ENCODE measurements at regions not wholly inside any gene's neighbourhood (a gene's known extent, or its start where the extent isn't known, plus 50 kb on each side); places are given as distances from the start of the nearest gene placed in this dataset.

GRCh38 chrX:20378233-20378920 lies 111.7 kb upstream of the RPS6KA3 start:
- DNase-seq (ENCODE audit: low read depth in 1 of 2, low spot score in 1 of 2): no peak
- in situ Hi-C loops (cut with HindIII; ENCODE audit: low pct_unique_long_range_greater_than_20kb, low sequenced_read_pairs): no loop called here
- TF ChIP-seq JUND (IDR thresholded peaks at IDR 0.05; ENCODE audit: low read depth): no peak

- in situ Hi-C loops (cut with HindIII; ENCODE audit: low pct_unique_long_range_greater_than_20kb, low sequenced_read_pairs): no loop called here
- DNase-seq (ENCODE audit: low read depth in 1 of 2, low spot score in 1 of 2): peak in 1 of 2 experiments; percentile 41
- TF ChIP-seq JUND (IDR thresholded peaks at IDR 0.05; ENCODE audit: low read depth): no peak
These were observed 108.3 kb upstream of the RPS6KA3 start for GRCh38 chrX:20374900-20375438.

GRCh38 chrX:20374450-20374849 lies 107.7 kb upstream of the RPS6KA3 start:
- in situ Hi-C loops (cut with HindIII; ENCODE audit: low pct_unique_long_range_greater_than_20kb, low sequenced_read_pairs): no loop called here
- TF ChIP-seq JUND (IDR thresholded peaks at IDR 0.05; ENCODE audit: low read depth): no peak
- DNase-seq (ENCODE audit: low read depth in 1 of 2, low spot score in 1 of 2): no peak

DNA sequence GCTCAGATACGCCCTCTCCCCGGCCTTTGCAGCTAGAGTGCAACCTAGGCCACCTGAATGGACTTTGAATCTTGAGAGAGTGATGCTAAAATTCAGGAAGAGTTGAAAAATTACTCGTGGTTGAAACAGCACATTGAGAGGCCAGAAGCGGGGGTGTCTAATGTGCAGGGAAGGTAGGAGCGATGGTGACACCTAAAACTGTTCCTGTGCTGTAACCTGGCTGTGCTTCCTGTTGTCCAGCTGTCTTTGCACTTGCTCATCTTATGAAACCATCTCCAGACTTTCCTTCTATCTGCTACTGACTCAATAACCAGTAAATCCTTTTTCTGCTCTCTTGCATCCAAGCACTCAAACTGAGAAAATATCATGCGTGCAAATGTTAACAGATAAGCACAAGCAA lies 106.4 kb upstream of the RPS6KA3 start:
- in situ Hi-C loops (cut with HindIII; ENCODE audit: low pct_unique_long_range_greater_than_20kb, low sequenced_read_pairs): no loop called here
- no peak for DNase-seq (ENCODE audit: low read depth in 1 of 2, low spot score in 1 of 2)
- TF ChIP-seq JUND (IDR thresholded peaks at IDR 0.05; ENCODE audit: low read depth): no peak

DNA sequence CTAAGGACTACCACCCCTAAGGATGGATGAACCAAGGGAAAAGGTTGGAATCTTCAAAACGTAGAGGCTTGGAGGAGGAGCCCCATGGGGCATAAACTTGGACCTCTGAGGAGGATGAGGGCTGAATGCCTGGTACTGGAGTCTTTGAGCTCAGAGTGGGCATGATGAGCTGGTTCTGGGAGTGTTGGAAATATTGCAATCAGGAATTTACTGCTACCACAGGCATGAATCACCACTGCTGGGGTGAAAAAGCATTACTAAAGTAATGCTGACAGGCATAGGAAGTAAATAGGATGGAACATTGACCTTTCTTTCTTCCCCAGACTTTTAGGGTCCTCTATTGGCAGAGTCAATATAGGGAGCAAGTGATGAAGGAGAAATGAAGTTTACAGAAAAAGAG lies 105.8 kb upstream of the RPS6KA3 start:
- DNase-seq (ENCODE audit: low read depth in 1 of 2, low spot score in 1 of 2): no peak
- no peak for TF ChIP-seq JUND (IDR thresholded peaks at IDR 0.05; ENCODE audit: low read depth)
- in situ Hi-C loops (cut with HindIII; ENCODE audit: low pct_unique_long_range_greater_than_20kb, low sequenced_read_pairs): no loop called here

DNA sequence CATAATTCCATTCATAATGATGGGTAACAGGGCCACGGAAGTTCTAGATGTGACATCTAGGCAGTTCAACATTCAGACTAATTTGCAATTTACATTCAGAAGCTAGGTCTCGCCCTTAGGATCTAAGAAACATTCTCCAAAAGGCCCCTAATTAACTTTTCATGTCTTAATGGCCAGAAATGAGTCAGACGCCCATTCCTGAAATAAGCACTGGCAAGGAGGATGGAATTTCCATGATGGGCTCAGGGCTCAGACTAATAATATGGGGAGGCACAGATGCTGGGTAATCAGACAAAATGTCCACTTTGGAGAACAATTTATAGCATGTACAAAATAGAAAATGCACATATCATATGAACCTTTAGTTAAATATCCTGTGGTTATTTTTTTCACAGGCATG lies 102.8 kb upstream of the RPS6KA3 start:
- no peak for TF ChIP-seq JUND (IDR thresholded peaks at IDR 0.05; ENCODE audit: low read depth)
- in situ Hi-C loops (cut with HindIII; ENCODE audit: low pct_unique_long_range_greater_than_20kb, low sequenced_read_pairs): no loop called here
- DNase-seq (ENCODE audit: low read depth in 1 of 2, low spot score in 1 of 2): no peak

- no peak for DNase-seq (ENCODE audit: low read depth in 1 of 2, low spot score in 1 of 2)
- no peak for TF ChIP-seq JUND (IDR thresholded peaks at IDR 0.05; ENCODE audit: low read depth)
- in situ Hi-C loops (cut with HindIII; ENCODE audit: low pct_unique_long_range_greater_than_20kb, low sequenced_read_pairs): no loop called here
These were observed 97.5 kb upstream of the RPS6KA3 start for GRCh38 chrX:20364238-20364637.

GRCh38 chrX:20363275-20363674 lies 96.6 kb upstream of the RPS6KA3 start:
- no peak for DNase-seq (ENCODE audit: low read depth in 1 of 2, low spot score in 1 of 2)
- TF ChIP-seq JUND (IDR thresholded peaks at IDR 0.05; ENCODE audit: low read depth): no peak
- in situ Hi-C loops (cut with HindIII; ENCODE audit: low pct_unique_long_range_greater_than_20kb, low sequenced_read_pairs): no loop called here

DNA sequence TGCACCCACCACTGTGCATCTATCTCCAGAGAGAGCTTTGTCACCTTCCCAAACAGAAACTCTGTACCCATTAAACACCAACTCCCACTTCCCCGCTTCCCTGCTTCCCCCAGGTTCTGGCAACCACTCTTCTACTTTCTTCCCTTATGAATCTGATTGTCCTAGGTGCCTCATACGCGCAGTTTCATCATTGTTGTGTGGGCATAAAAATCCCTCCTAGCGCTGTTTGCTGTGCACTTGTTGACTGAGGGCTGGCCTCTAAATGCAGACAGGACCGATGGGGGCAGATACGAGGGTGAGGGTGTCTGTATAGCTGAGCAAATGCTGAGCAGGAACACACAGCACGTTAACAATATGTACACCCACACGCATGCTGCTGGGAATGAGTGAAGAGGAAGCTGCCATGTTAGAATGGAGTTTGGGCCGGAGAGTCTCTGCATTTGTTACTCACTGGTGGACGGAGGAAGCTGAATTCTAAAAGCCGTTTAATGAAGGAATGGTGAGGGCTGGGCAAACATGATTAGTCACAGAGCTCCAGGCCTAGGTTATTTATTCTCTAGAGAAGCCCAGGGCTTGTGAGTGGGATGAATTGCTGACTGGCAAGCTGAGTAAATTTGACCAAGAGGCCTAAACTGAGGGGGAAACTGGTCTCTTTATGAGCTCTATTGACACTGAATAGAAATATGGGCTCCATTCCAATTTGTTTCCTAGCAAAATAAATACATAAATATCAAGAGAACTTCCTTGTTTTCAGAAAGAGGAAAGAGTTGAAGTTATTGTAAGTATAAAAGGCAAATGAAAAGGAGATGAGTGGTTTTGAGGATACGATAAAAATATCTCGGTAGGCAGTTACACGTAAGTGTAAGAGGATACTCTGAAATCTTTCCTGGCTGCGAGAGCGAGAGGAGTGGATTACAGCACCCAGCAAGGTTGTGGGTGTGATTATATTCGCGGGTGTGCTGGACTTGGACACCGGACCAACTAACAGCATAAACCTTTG lies 95.9 kb upstream of the RPS6KA3 start:
- in situ Hi-C loops (cut with HindIII; ENCODE audit: low pct_unique_long_range_greater_than_20kb, low sequenced_read_pairs): no loop called here
- 0 out of 2 replicates have a peak, but pooled peaks have one; percentile 24 for TF ChIP-seq JUND (IDR thresholded peaks at IDR 0.05; ENCODE audit: low read depth)
- DNase-seq (ENCODE audit: low read depth in 1 of 2, low spot score in 1 of 2): peak in 1 of 2 experiments; percentile 78

DNA sequence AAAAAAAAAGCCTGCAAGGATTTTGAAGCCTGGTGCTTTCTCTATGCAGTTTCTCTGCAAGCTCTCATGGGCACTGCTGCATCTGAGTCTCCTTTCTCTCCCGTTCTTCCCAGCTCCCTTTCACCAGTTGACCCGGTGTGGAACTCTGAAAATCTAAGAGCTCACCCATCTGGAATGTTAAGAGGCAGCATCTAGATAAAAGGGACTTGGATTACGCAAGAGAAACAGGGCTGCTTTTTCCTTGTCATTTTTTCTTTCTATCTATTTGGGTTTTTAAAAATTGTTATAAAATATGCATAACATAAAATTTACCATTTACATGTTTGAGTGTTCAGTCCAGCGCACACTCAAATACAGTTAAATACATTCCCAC lies 95.2 kb upstream of the RPS6KA3 start:
- TF ChIP-seq JUND (IDR thresholded peaks at IDR 0.05; ENCODE audit: low read depth): no peak
- in situ Hi-C loops (cut with HindIII; ENCODE audit: low pct_unique_long_range_greater_than_20kb, low sequenced_read_pairs): no loop called here
- peak; percentile 9 to 73 for DNase-seq (ENCODE audit: low read depth in 1 of 2, low spot score in 1 of 2)

- peak in 1 of 2 experiments; percentile 31 for DNase-seq (ENCODE audit: low read depth in 1 of 2, low spot score in 1 of 2)
These were observed 94.6 kb upstream of the RPS6KA3 start for GRCh38 chrX:20361081-20361889.

DNA sequence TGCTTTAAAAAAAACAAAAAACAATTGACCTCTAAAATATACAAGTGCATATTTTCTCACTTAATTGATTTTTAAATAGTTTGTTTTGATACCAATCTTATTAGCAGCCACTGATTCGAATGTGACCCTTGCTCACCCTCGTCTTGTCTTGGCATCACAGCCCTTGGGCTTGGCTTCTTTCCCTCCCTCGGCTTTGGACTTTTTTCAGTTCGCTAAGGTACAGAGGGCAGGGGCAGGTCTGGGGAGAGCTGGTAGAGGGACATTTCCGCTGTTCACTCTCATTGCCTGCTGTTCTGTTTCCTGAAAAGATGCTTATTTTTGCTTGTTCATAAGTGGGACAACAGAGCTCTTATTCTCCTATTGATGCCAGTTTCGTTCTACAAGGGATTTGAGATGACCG lies 88.5 kb upstream of the RPS6KA3 start:
- TF ChIP-seq JUND (IDR thresholded peaks at IDR 0.05; ENCODE audit: low read depth): no peak
- DNase-seq (ENCODE audit: low read depth in 1 of 2, low spot score in 1 of 2): no peak
- in situ Hi-C loops (cut with HindIII; ENCODE audit: low pct_unique_long_range_greater_than_20kb, low sequenced_read_pairs): no loop called here

More at GRCh38 chrX:20361081-20361889, 94.6 kb upstream of the RPS6KA3 start:
- in situ Hi-C loops (cut with HindIII; ENCODE audit: low pct_unique_long_range_greater_than_20kb, low sequenced_read_pairs): no loop called here
- TF ChIP-seq JUND (IDR thresholded peaks at IDR 0.05; ENCODE audit: low read depth): no peak
